ENCODE measurements at regions not wholly inside any gene's neighbourhood (a gene's known extent, or its start where the extent isn't known, plus 50 kb on each side); places are given as distances from the start of the nearest gene placed in this dataset.

GRCh38 chr9:99335280-99335679, 113.2 kb downstream of the SEC61B start:
- DNase-seq = no peak
- no peak overlapping the region for H3K27ac Mint-ChIP-seq
- H3K9me3 Mint-ChIP-seq = no peaks in the 10 kb centered on the region
- H3K4me1 Mint-ChIP-seq = no peaks in the 10 kb centered on the region
- TF ChIP-seq, protein P1, sequence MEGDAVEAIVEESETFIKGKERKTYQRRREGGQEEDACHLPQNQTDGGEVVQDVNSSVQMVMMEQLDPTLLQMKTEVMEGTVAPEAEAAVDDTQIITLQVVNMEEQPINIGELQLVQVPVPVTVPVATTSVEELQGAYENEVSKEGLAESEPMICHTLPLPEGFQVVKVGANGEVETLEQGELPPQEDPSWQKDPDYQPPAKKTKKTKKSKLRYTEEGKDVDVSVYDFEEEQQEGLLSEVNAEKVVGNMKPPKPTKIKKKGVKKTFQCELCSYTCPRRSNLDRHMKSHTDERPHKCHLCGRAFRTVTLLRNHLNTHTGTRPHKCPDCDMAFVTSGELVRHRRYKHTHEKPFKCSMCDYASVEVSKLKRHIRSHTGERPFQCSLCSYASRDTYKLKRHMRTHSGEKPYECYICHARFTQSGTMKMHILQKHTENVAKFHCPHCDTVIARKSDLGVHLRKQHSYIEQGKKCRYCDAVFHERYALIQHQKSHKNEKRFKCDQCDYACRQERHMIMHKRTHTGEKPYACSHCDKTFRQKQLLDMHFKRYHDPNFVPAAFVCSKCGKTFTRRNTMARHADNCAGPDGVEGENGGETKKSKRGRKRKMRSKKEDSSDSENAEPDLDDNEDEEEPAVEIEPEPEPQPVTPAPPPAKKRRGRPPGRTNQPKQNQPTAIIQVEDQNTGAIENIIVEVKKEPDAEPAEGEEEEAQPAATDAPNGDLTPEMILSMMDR (IDR thresholded peaks at IDR 0.05) = no peak
- H3K4me3 Mint-ChIP-seq = no peak overlapping the region
- H3K27me3 Mint-ChIP-seq (ENCODE audit: low read depth, poor library complexity) = peaks cover 28% of the 10 kb centered on the region
- no peaks in the 10 kb centered on the region for H3K36me3 Mint-ChIP-seq (ENCODE audit: low read depth)

DNA sequence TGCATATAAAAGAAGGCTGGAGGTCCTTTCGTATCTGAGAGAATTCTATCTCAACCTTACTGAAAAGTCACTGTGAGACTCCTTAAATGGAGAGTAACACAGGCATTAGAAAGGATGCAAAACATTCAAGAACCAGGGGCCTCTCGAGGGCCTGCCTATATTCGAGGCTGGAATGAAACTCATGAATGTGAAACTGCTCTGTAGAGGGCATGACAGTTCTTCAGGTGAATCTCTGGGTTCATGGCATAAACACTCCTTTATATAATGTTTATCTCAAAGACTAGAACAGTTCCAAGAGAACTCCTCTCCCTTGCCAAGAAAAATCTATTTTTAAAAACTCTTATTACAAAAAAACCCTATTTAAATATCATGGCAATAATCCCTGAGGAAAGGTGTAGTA, 113.9 kb downstream of the SEC61B start:
- Mint-ChIP-seq H3K27ac (no peak overlapping the region), H3K9me3 (no peaks in the 10 kb centered on the region), H3K27me3 (ENCODE audit: low read depth, poor library complexity) (peaks cover 28% of the 10 kb centered on the region), H3K4me3 (no peak overlapping the region), H3K4me1 (no peaks in the 10 kb centered on the region), H3K36me3 (ENCODE audit: low read depth) (no peaks in the 10 kb centered on the region)
- TF ChIP-seq, protein P1 (IDR thresholded peaks at IDR 0.05) = no peak
- no peak for DNase-seq

GRCh38 chr9:99336531-99336930, 114.4 kb downstream of the SEC61B start:
- TF ChIP-seq, protein P1 (IDR thresholded peaks at IDR 0.05) = no peak
- no peak for DNase-seq
- Mint-ChIP-seq H3K27me3 (ENCODE audit: low read depth, poor library complexity) (peaks cover 28% of the 10 kb centered on the region), H3K4me3 (no peak overlapping the region), H3K9me3 (no peaks in the 10 kb centered on the region), H3K4me1 (no peaks in the 10 kb centered on the region), H3K36me3 (ENCODE audit: low read depth) (no peaks in the 10 kb centered on the region), H3K27ac (no peak overlapping the region)

- no peak for DNase-seq
- Mint-ChIP-seq H3K4me1 (no peaks in the 10 kb centered on the region), H3K27ac (no peak overlapping the region), H3K9me3 (no peaks in the 10 kb centered on the region), H3K36me3 (ENCODE audit: low read depth) (no peaks in the 10 kb centered on the region), H3K27me3 (ENCODE audit: low read depth, poor library complexity) (peaks cover 21% of the 10 kb centered on the region), H3K4me3 (no peak overlapping the region)
- TF ChIP-seq, protein P1 (IDR thresholded peaks at IDR 0.05) = no peak
Measured at GRCh38 chr9:99340281-99340680, 118.2 kb downstream of the SEC61B start.

DNA sequence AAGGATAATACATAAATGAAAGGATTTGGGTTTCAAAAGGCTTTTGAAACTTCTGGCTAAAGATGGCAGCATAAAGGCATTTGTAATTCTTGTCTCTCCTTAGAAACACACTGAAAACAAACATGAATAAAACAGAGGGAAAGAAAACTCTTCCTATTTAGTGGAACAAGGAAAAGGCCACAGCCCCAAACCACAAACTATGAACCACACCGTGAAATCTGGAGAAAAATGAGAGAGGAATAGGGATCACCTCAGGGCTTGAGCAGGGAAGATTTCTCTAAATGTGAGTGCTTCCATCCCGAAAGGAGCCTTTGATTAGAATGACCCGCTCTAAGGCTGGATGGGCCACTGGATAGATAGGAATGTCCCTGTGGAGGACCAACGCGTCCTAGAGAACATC, 119.6 kb downstream of the SEC61B start:
- Mint-ChIP-seq H3K27me3 (ENCODE audit: low read depth, poor library complexity) (peaks cover 24% of the 10 kb centered on the region), H3K4me3 (no peak overlapping the region), H3K9me3 (no peaks in the 10 kb centered on the region), H3K36me3 (ENCODE audit: low read depth) (no peaks in the 10 kb centered on the region), H3K27ac (no peak overlapping the region), H3K4me1 (no peaks in the 10 kb centered on the region)
- TF ChIP-seq, protein P1 (IDR thresholded peaks at IDR 0.05) = no peak
- DNase-seq = no peak

GRCh38 chr9:99345451-99345850, 123.4 kb downstream of the SEC61B start:
- DNase-seq = no peak
- Mint-ChIP-seq H3K27ac (no peak overlapping the region), H3K4me1 (no peaks in the 10 kb centered on the region), H3K4me3 (no peak overlapping the region), H3K36me3 (ENCODE audit: low read depth) (no peaks in the 10 kb centered on the region), H3K9me3 (no peaks in the 10 kb centered on the region), H3K27me3 (ENCODE audit: low read depth, poor library complexity) (peaks cover 27% of the 10 kb centered on the region)
- TF ChIP-seq, protein P1 (IDR thresholded peaks at IDR 0.05) = no peak

Measured in nephron progenitor cell (in vitro differentiated cells).